ENCODE measurements at regions not wholly inside any gene's neighbourhood (a gene's known extent, or its start where the extent isn't known, plus 50 kb on each side); places are given as distances from the start of the nearest gene placed in this dataset.

DNA sequence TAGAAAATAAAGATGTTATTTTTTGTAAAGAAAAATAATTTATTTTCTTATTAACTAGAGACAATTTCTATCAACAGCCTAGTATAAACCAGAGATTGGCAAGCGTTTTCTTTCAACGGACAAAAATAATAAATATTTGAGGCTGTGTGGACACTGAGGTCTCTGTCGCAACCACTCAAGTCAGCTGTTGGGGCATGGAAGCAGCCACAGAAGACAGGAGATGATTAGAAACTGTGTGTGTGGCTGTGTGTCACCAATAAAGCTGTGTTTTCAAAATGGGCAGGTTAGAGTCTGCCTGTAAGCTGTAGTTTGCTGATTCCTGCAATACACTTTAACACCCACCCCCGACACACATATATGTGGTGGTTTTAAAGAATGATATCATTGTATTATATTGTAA, 200.6 kb upstream of the HMCN1 start:
- H2AFZ ChIP-seq (ENCODE audit: low read depth), result no peak overlapping the region

More for the DNA sequence above, 200.6 kb upstream of the HMCN1 start:
- no peak overlapping the region for H3K9ac ChIP-seq
- DNase-seq, result no peak
- no peaks in the 10 kb centered on the region for H3K79me2 ChIP-seq (ENCODE audit: insufficient read depth)
- no peaks in the 10 kb centered on the region for H3K27me3 ChIP-seq (ENCODE audit: insufficient read depth)
- H3K4me1 ChIP-seq (ENCODE audit: control insufficient read depth in 1 of 2, insufficient read depth in 2 of 2, low read depth in 1 of 2, low read length in 1 of 2), result no peaks in the 10 kb centered on the region; a peak in 2 of 4 replicates
- H3K27ac ChIP-seq (ENCODE audit: low read depth in 2 of 2, low read length in 1 of 2), result no peak overlapping the region
- WGBS (ENCODE audit: low lambda C conversion rate), result 65% methylated on average over 4 of the region's 4 CpGs
- TF ChIP-seq CHD2 (IDR thresholded peaks at IDR 0.05; ENCODE audit: low read length, partially characterized antibody) (no peak), NRF1 (IDR thresholded peaks at IDR 0.05; ENCODE audit: low read depth, low read length) (no peak), RCOR1 (IDR thresholded peaks at IDR 0.05; ENCODE audit: low read length) (no peak), EP300 (IDR thresholded peaks at IDR 0.05; ENCODE audit: borderline replicate concordance in 1 of 2, low read depth in 1 of 2, low read length in 1 of 2) (no peak), MXI1 (IDR thresholded peaks at IDR 0.05; ENCODE audit: low read depth, low read length) (no peak), FOXM1 (IDR thresholded peaks at IDR 0.05; ENCODE audit: low read depth) (no peak), SIN3A (IDR thresholded peaks at IDR 0.05; ENCODE audit: borderline replicate concordance, low read depth, low read length) (no peak), MEF2A (IDR thresholded peaks at IDR 0.05; ENCODE audit: borderline replicate concordance, low read depth) (no peak), FOXJ3 (CRISPR knock-in tag; IDR thresholded peaks at IDR 0.05) (no peak)
- TF ChIP-seq, protein P1, sequence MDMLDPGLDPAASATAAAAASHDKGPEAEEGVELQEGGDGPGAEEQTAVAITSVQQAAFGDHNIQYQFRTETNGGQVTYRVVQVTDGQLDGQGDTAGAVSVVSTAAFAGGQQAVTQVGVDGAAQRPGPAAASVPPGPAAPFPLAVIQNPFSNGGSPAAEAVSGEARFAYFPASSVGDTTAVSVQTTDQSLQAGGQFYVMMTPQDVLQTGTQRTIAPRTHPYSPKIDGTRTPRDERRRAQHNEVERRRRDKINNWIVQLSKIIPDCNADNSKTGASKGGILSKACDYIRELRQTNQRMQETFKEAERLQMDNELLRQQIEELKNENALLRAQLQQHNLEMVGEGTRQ (IDR thresholded peaks at IDR 0.05; ENCODE audit: borderline replicate concordance, low read depth, low read length), result no peak
- TF ChIP-seq, protein P2, sequence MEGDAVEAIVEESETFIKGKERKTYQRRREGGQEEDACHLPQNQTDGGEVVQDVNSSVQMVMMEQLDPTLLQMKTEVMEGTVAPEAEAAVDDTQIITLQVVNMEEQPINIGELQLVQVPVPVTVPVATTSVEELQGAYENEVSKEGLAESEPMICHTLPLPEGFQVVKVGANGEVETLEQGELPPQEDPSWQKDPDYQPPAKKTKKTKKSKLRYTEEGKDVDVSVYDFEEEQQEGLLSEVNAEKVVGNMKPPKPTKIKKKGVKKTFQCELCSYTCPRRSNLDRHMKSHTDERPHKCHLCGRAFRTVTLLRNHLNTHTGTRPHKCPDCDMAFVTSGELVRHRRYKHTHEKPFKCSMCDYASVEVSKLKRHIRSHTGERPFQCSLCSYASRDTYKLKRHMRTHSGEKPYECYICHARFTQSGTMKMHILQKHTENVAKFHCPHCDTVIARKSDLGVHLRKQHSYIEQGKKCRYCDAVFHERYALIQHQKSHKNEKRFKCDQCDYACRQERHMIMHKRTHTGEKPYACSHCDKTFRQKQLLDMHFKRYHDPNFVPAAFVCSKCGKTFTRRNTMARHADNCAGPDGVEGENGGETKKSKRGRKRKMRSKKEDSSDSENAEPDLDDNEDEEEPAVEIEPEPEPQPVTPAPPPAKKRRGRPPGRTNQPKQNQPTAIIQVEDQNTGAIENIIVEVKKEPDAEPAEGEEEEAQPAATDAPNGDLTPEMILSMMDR (IDR thresholded peaks at IDR 0.05), result no peak
- TF ChIP-seq, protein P3, sequence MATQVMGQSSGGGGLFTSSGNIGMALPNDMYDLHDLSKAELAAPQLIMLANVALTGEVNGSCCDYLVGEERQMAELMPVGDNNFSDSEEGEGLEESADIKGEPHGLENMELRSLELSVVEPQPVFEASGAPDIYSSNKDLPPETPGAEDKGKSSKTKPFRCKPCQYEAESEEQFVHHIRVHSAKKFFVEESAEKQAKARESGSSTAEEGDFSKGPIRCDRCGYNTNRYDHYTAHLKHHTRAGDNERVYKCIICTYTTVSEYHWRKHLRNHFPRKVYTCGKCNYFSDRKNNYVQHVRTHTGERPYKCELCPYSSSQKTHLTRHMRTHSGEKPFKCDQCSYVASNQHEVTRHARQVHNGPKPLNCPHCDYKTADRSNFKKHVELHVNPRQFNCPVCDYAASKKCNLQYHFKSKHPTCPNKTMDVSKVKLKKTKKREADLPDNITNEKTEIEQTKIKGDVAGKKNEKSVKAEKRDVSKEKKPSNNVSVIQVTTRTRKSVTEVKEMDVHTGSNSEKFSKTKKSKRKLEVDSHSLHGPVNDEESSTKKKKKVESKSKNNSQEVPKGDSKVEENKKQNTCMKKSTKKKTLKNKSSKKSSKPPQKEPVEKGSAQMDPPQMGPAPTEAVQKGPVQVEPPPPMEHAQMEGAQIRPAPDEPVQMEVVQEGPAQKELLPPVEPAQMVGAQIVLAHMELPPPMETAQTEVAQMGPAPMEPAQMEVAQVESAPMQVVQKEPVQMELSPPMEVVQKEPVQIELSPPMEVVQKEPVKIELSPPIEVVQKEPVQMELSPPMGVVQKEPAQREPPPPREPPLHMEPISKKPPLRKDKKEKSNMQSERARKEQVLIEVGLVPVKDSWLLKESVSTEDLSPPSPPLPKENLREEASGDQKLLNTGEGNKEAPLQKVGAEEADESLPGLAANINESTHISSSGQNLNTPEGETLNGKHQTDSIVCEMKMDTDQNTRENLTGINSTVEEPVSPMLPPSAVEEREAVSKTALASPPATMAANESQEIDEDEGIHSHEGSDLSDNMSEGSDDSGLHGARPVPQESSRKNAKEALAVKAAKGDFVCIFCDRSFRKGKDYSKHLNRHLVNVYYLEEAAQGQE (IDR thresholded peaks at IDR 0.05; ENCODE audit: low read depth, low read length), result no peak
- H3F3A ChIP-seq (replicated peaks; ENCODE audit: insufficient read depth), result no peaks in the 10 kb centered on the region
- no peak overlapping the region for H3K4me3 ChIP-seq (ENCODE audit: low read depth in 2 of 2, low read length in 1 of 2)
- no peak overlapping the region for H3K4me2 ChIP-seq
- ChIA-PET CTCF (interaction anchor here (0.9 kb wide), 1 partner anchor 62 kb away, joined by 3 read pairs; no protein-coding TSS in a partner anchor), POLR2A (no interaction called here)
- H3K9me2 ChIP-seq, result no peaks in the 10 kb centered on the region
- no peaks in the 10 kb centered on the region for H3K36me3 ChIP-seq (replicated peaks in 1 of 2; ENCODE audit: control insufficient read depth in 1 of 2, insufficient read depth in 2 of 2, low read length in 1 of 2)
- no peaks in the 10 kb centered on the region for H4K20me1 ChIP-seq (ENCODE audit: insufficient read depth)
- no peaks in the 10 kb centered on the region for H3K9me3 ChIP-seq
